H1 (cell line): ENCODE measurements at regions not wholly inside any gene's neighbourhood (a gene's known extent, or its start where the extent isn't known, plus 50 kb on each side); places are given as distances from the start of the nearest gene placed in this dataset.

Experiments used
- GABPA ChIP-seq: IDR thresholded peaks from 2 replicates; pipeline ENCODE4 v1.6.1; 2011; ENCODE audit warnings: mild to moderate bottlenecking, low read length, moderate library complexity, borderline replicate concordance; ENCODE audit not compliant: insufficient read depth
- GTF2F1 ChIP-seq: IDR thresholded peaks from 2 replicates; pipeline ENCODE4 v1.6.1; 2012; ENCODE audit warnings: low read depth, low read length, improper control_type of control experiment, borderline replicate concordance
- JUN ChIP-seq: IDR thresholded peaks from 2 replicates; pipeline ENCODE4 v1.6.1; 2011; ENCODE audit warnings: low read depth, mild to moderate bottlenecking, improper control_type of control experiment, low read length
- NRF1 ChIP-seq: IDR thresholded peaks from 2 replicates; pipeline ENCODE4 v1.6.1; 2011; ENCODE audit warnings: mild to moderate bottlenecking, low read depth, low read length, improper control_type of control experiment
- TAF1 ChIP-seq: IDR thresholded peaks from 2 replicates; pipeline ENCODE4 v1.6.1; 2011; ENCODE audit warnings: mild to moderate bottlenecking, low read depth, low read length
- TF ChIP-seq, protein P1 (sequence below): fragments of 300-600 bp; sonication (generic); IDR thresholded peaks from 2 replicates; pipeline ENCODE4 v1.7.1; 2012; ENCODE audit warnings: low read length, moderate library complexity, mild to moderate bottlenecking, inconsistent platforms; ENCODE audit not compliant: insufficient replicate concordance

DNA sequence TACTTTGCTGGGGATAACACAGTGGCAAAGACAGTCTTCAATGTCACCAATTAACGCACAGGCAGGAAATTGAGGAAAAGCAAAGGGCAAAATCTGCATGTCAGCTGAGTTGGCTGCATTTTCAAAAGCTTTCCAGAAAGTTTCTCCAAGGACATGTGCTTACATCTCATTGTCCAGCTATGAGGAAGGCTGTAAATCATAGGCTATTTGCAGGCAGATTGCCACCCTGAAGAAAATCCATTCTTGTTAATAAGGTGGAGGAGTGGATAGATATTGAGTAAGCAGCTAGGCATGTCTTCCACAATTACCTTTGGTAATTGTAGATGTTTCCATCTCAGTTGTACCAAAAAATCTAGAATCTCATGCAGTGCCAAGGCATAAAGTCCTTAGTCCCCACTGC, 278.0 kb upstream of the NUDT12 start (continued):
- TF ChIP-seq GTF2F1 (no peak), JUN (no peak), TAF1 (no peak), NRF1 (no peak), GABPA (no peak)
- TF ChIP-seq, protein P1, sequence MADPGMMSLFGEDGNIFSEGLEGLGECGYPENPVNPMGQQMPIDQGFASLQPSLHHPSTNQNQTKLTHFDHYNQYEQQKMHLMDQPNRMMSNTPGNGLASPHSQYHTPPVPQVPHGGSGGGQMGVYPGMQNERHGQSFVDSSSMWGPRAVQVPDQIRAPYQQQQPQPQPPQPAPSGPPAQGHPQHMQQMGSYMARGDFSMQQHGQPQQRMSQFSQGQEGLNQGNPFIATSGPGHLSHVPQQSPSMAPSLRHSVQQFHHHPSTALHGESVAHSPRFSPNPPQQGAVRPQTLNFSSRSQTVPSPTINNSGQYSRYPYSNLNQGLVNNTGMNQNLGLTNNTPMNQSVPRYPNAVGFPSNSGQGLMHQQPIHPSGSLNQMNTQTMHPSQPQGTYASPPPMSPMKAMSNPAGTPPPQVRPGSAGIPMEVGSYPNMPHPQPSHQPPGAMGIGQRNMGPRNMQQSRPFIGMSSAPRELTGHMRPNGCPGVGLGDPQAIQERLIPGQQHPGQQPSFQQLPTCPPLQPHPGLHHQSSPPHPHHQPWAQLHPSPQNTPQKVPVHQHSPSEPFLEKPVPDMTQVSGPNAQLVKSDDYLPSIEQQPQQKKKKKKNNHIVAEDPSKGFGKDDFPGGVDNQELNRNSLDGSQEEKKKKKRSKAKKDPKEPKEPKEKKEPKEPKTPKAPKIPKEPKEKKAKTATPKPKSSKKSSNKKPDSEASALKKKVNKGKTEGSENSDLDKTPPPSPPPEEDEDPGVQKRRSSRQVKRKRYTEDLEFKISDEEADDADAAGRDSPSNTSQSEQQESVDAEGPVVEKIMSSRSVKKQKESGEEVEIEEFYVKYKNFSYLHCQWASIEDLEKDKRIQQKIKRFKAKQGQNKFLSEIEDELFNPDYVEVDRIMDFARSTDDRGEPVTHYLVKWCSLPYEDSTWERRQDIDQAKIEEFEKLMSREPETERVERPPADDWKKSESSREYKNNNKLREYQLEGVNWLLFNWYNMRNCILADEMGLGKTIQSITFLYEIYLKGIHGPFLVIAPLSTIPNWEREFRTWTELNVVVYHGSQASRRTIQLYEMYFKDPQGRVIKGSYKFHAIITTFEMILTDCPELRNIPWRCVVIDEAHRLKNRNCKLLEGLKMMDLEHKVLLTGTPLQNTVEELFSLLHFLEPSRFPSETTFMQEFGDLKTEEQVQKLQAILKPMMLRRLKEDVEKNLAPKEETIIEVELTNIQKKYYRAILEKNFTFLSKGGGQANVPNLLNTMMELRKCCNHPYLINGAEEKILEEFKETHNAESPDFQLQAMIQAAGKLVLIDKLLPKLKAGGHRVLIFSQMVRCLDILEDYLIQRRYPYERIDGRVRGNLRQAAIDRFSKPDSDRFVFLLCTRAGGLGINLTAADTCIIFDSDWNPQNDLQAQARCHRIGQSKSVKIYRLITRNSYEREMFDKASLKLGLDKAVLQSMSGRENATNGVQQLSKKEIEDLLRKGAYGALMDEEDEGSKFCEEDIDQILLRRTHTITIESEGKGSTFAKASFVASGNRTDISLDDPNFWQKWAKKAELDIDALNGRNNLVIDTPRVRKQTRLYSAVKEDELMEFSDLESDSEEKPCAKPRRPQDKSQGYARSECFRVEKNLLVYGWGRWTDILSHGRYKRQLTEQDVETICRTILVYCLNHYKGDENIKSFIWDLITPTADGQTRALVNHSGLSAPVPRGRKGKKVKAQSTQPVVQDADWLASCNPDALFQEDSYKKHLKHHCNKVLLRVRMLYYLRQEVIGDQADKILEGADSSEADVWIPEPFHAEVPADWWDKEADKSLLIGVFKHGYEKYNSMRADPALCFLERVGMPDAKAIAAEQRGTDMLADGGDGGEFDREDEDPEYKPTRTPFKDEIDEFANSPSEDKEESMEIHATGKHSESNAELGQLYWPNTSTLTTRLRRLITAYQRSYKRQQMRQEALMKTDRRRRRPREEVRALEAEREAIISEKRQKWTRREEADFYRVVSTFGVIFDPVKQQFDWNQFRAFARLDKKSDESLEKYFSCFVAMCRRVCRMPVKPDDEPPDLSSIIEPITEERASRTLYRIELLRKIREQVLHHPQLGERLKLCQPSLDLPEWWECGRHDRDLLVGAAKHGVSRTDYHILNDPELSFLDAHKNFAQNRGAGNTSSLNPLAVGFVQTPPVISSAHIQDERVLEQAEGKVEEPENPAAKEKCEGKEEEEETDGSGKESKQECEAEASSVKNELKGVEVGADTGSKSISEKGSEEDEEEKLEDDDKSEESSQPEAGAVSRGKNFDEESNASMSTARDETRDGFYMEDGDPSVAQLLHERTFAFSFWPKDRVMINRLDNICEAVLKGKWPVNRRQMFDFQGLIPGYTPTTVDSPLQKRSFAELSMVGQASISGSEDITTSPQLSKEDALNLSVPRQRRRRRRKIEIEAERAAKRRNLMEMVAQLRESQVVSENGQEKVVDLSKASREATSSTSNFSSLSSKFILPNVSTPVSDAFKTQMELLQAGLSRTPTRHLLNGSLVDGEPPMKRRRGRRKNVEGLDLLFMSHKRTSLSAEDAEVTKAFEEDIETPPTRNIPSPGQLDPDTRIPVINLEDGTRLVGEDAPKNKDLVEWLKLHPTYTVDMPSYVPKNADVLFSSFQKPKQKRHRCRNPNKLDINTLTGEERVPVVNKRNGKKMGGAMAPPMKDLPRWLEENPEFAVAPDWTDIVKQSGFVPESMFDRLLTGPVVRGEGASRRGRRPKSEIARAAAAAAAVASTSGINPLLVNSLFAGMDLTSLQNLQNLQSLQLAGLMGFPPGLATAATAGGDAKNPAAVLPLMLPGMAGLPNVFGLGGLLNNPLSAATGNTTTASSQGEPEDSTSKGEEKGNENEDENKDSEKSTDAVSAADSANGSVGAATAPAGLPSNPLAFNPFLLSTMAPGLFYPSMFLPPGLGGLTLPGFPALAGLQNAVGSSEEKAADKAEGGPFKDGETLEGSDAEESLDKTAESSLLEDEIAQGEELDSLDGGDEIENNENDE: no peak
